IMR-90 (cell line): ENCODE measurements at regions not wholly inside any gene's neighbourhood (a gene's known extent, or its start where the extent isn't known, plus 50 kb on each side); places are given as distances from the start of the nearest gene placed in this dataset.

Experiments used
- ATAC-seq: fragments of 200-7000 bp; cut with Tn5 transposase; 2 replicates; pipeline ENCODE4 v1.9.1; 2020; ENCODE audit warnings: low read depth, mild to moderate bottlenecking, moderate library complexity
- BruUV-seq: library from RNA; stranded (reverse); fragments of 400-500 nt; replicated peaks from 2 replicates; lab custom pipeline; 2021; lab: Mats Ljungman, UMichigan
- CTCF ChIA-PET: fragments of 300-600 bp; formaldehyde crosslinking; extraction: SDS; loops from one replicate; lab custom pipeline; 2021; ENCODE audit warnings: antibody characterized with exemption; lab: Yijun Ruan, JAX
- POLR2A ChIA-PET: fragments of 300-600 bp; sonication (Branson Sonifier 250); formaldehyde crosslinking; loops from one replicate; lab custom pipeline; 2022; ENCODE audit warnings: antibody characterized with exemption; ENCODE audit not compliant: unreplicated experiment; lab: Charles Lee
- DNase-seq: peaks from one replicate; pipeline ENCODE4 v3.0.0; 2013
- H2AFZ ChIP-seq: replicated peaks from 2 replicates; pipeline ENCODE3; 2013; ENCODE audit warnings: low read length, mild to moderate bottlenecking; ENCODE audit not compliant: poor library complexity
- H2AK5ac ChIP-seq: 2 replicates; pipeline ENCODE4 v1.6.1; 2013; ENCODE audit warnings: low read depth, low read length, inconsistent platforms
- H2AK9ac ChIP-seq: replicated peaks from 2 replicates; pipeline ENCODE3; 2013; ENCODE audit warnings: mild to moderate bottlenecking, low read depth, low read length, moderate library complexity; ENCODE audit not compliant: poor library complexity
- H2BK120ac ChIP-seq: 2 replicates; pipeline ENCODE4 v1.6.1; 2013; ENCODE audit warnings: low read depth, low read length, inconsistent platforms
- H2BK15ac ChIP-seq: 3 replicates; pipeline ENCODE4 v1.6.1; 2013; ENCODE audit warnings: low read depth, low read length, inconsistent platforms
- H2BK20ac ChIP-seq: 2 replicates; pipeline ENCODE4 v1.6.1; 2013; ENCODE audit warnings: low read depth, mild to moderate bottlenecking, inconsistent platforms, low read length, moderate library complexity
- H2BK5ac ChIP-seq: 2 replicates; pipeline ENCODE4 v1.6.1; 2013; ENCODE audit warnings: mild to moderate bottlenecking, low read depth, low read length, inconsistent platforms; ENCODE audit not compliant: poor library complexity, severe bottlenecking
- H3K14ac ChIP-seq: replicated peaks from 2 replicates; pipeline ENCODE4 v1.6.1; 2013; ENCODE audit warnings: low read depth, low read length, inconsistent platforms
- H3K18ac ChIP-seq: 2 replicates; pipeline ENCODE4 v1.6.1; 2013; ENCODE audit warnings: low read depth, low read length, control low read depth
- H3K23ac ChIP-seq: 2 replicates; pipeline ENCODE4 v1.6.1; 2013; ENCODE audit warnings: low read depth, low read length, inconsistent platforms
- H3K27ac ChIP-seq: 2 replicates; pipeline ENCODE4 v1.5.1; 2013; ENCODE audit warnings: mild to moderate bottlenecking, control low read depth, low read length; ENCODE audit not compliant: insufficient read depth
- H3K27me3 ChIP-seq: 2 replicates; pipeline ENCODE4 v1.6.1; 2013; ENCODE audit warnings: low read length; ENCODE audit not compliant: control insufficient read depth, insufficient read depth
- H3K36me3 ChIP-seq: 2 replicates; pipeline ENCODE4 v1.6.1; 2013; ENCODE audit warnings: low read length, mixed read lengths; ENCODE audit not compliant: control insufficient read depth, insufficient read depth
- H3K4ac ChIP-seq: 2 replicates; pipeline ENCODE4 v1.6.1; 2013; ENCODE audit warnings: low read depth, low read length, inconsistent platforms
- H3K4me1 ChIP-seq: 2 replicates; pipeline ENCODE4 v1.6.1; 2013; ENCODE audit warnings: low read length, mixed read lengths; ENCODE audit not compliant: control insufficient read depth, insufficient read depth
- H3K4me2 ChIP-seq: 2 replicates; pipeline ENCODE4 v1.6.1; 2013; ENCODE audit warnings: low read depth, mild to moderate bottlenecking, control low read depth, low read length, moderate library complexity
- H3K4me3 ChIP-seq: 2 replicates; pipeline ENCODE4 v1.5.1; 2013; ENCODE audit warnings: low read depth, mild to moderate bottlenecking, control low read depth, low read length, moderate library complexity; ENCODE audit not compliant: insufficient read depth
- H3K56ac ChIP-seq: 2 replicates; pipeline ENCODE4 v1.6.1; 2013; ENCODE audit warnings: low read length, inconsistent platforms; ENCODE audit not compliant: insufficient read depth; ENCODE audit errors: extremely low read depth
- H3K79me1 ChIP-seq, 2 experiments: 2 replicates each; pipeline ENCODE4 v1.6.1; 2013; ENCODE audit warnings: low read length in 2 of 2, inconsistent platforms in 1 of 2, low read depth in 1 of 2
- H3K9ac ChIP-seq: 2 replicates; pipeline ENCODE4 v1.6.1; 2013; ENCODE audit warnings: low read depth, low read length, control low read depth
- H3K9me1 ChIP-seq: 2 replicates; pipeline ENCODE4 v1.6.1; 2013; ENCODE audit warnings: low read length, inconsistent platforms; ENCODE audit not compliant: insufficient read depth
- H3K9me3 ChIP-seq: 2 replicates; pipeline ENCODE4 v1.6.1; 2013; ENCODE audit warnings: low read length; ENCODE audit not compliant: control insufficient read depth, insufficient read depth
- H4K20me1 ChIP-seq: 2 replicates; pipeline ENCODE4 v1.6.1; 2013; ENCODE audit warnings: low read length, inconsistent platforms; ENCODE audit not compliant: insufficient read depth
- H4K5ac ChIP-seq: 2 replicates; pipeline ENCODE4 v1.6.1; 2013; ENCODE audit warnings: mild to moderate bottlenecking, low read depth, low read length, control low read depth
- H4K8ac ChIP-seq, 2 experiments: 2 replicates each; pipeline ENCODE4 v1.6.1; 2013; ENCODE audit warnings: low read depth in 2 of 2, low read length in 2 of 2, control low read depth in 1 of 2, inconsistent platforms in 1 of 2
- H4K91ac ChIP-seq: 2 replicates; pipeline ENCODE4 v1.6.1; 2013; ENCODE audit warnings: low read depth, low read length, inconsistent platforms; ENCODE audit not compliant: insufficient read depth
- BHLHE40 ChIP-seq: fragments of 150-350 bp; IDR thresholded peaks from 2 replicates; pipeline ENCODE4 v1.6.1; 2016; ENCODE audit warnings: mild to moderate bottlenecking, low read depth, low read length
- CEBPB ChIP-seq: IDR thresholded peaks from 2 replicates; pipeline ENCODE4 v1.6.1; 2012; ENCODE audit warnings: low read depth, low read length, improper control_type of control experiment
- CHD1 ChIP-seq: IDR thresholded peaks from 2 replicates; pipeline ENCODE4 v1.6.1; 2012; ENCODE audit warnings: low read depth, low read length, improper control_type of control experiment
- CTCF ChIP-seq: conservative IDR thresholded peaks from 2 replicates; pipeline ENCODE4 v1.5.1; 2012; ENCODE audit warnings: mild to moderate bottlenecking, low read depth, low read length, improper control_type of control experiment
- ELK1 ChIP-seq: fragments of 150-350 bp; IDR thresholded peaks from 2 replicates; pipeline ENCODE4 v1.6.1; 2016; ENCODE audit warnings: low read depth, mild to moderate bottlenecking, low read length, moderate library complexity, borderline replicate concordance
- FOS ChIP-seq: fragments of 150-350 bp; IDR thresholded peaks from 2 replicates; pipeline ENCODE4 v1.6.1; 2016; ENCODE audit warnings: low read depth, low read length
- MAFK ChIP-seq: IDR thresholded peaks from 2 replicates; pipeline ENCODE4 v1.6.1; 2012; ENCODE audit warnings: low read depth, low read length, improper control_type of control experiment
- MAZ ChIP-seq: IDR thresholded peaks from 2 replicates; pipeline ENCODE4 v1.6.1; 2012; ENCODE audit warnings: low read depth, mild to moderate bottlenecking, low read length, improper control_type of control experiment, moderate library complexity, borderline replicate concordance
- MXI1 ChIP-seq: IDR thresholded peaks from 2 replicates; pipeline ENCODE4 v1.6.1; 2012; ENCODE audit warnings: low read depth, mild to moderate bottlenecking, low read length, moderate library complexity, borderline replicate concordance
- NFE2L2 ChIP-seq: fragments of 150-350 bp; IDR thresholded peaks from 2 replicates; pipeline ENCODE4 v1.6.1; 2016; ENCODE audit warnings: low read depth, mild to moderate bottlenecking, low read length
- POLR2A ChIP-seq: IDR thresholded peaks from 2 replicates; pipeline ENCODE4 v1.6.1; 2012; ENCODE audit warnings: mild to moderate bottlenecking, low read depth, low read length
- RAD21 ChIP-seq: IDR thresholded peaks from 2 replicates; pipeline ENCODE4 v1.6.1; 2012; ENCODE audit warnings: low read length, improper control_type of control experiment
- RCOR1 ChIP-seq: IDR thresholded peaks from 2 replicates; pipeline ENCODE4 v1.6.1; 2012; ENCODE audit warnings: mild to moderate bottlenecking, low read length, improper control_type of control experiment; ENCODE audit not compliant: insufficient replicate concordance
- RFX5 ChIP-seq: IDR thresholded peaks from 2 replicates; pipeline ENCODE4 v1.8.0; 2012; ENCODE audit warnings: low read depth, mild to moderate bottlenecking, low read length, moderate library complexity
- SMC3 ChIP-seq: fragments of 150-350 bp; IDR thresholded peaks from 2 replicates; pipeline ENCODE4 v1.6.1; 2016; ENCODE audit warnings: low read depth, mild to moderate bottlenecking, antibody characterized with exemption, low read length, moderate library complexity
- USF2 ChIP-seq: fragments of 150-350 bp; IDR thresholded peaks from 2 replicates; pipeline ENCODE4 v1.6.1; 2017; ENCODE audit warnings: mild to moderate bottlenecking, antibody characterized with exemption, low read length, low read depth
- WGBS, 2 experiments: methylation state at CpG; one replicate each; pipeline versions ENCODE4 v1.1.5 to v1.1.7; 2013; ENCODE audit warnings: missing lambda C conversion rate in 2 of 2; ENCODE audit not compliant: insufficient read length in 1 of 2; ENCODE audit errors: extremely low coverage in 2 of 2; 5-methylcytosine and 5-hydroxymethylcytosine counted together
- dilution Hi-C: fragments of 300-500 bp; cut with HindIII; formaldehyde crosslinking; loops from one replicate; pipeline ENCODE4 v1.14.3; 2018; ENCODE audit warnings: low sequenced_read_pairs; ENCODE audit not compliant: unreplicated experiment
- in situ Hi-C: fragments of 300-500 bp; cut with MboI; formaldehyde crosslinking; loops from 3 replicates; pipeline ENCODE4 v1.14.3; 2019; ENCODE audit warnings: low sequenced_read_pairs, inconsistent platforms, mixed read lengths
- intact Hi-C: fragments of 100-400 bp; cut with micrococcal nuclease; formaldehyde crosslinking; loops from 2 replicates; pipeline ENCODE4 v1.10.0; 2022

GRCh38 chr6:44651604-44652003 lies 264.1 kb downstream of the CDC5L start:
- Histone ChIP-seq H3K4me3 (no peak overlapping the region), H3K18ac (no peak overlapping the region), H3K27me3 (no peaks in the 10 kb centered on the region), H2AK9ac (no peak overlapping the region), H2BK20ac (no peak overlapping the region), H2BK15ac (no peak overlapping the region), H2AFZ (no peak overlapping the region), H4K5ac (no peak overlapping the region), H3K9ac (no peak overlapping the region), H2AK5ac (no peak overlapping the region), H3K4me2 (no peak overlapping the region), H3K9me1 (peaks cover 6% of the 10 kb centered on the region; the same call in 1 of the 2 replicates), H4K20me1 (no peaks in the 10 kb centered on the region), H3K4me1 (peaks cover 7% of the 10 kb centered on the region), H2BK120ac (no peak overlapping the region), H3K14ac (no peak overlapping the region), H4K8ac (no peak overlapping the region), H3K36me3 (no peaks in the 10 kb centered on the region), H3K4ac (no peak overlapping the region), H2BK5ac (no peak overlapping the region), H3K56ac (no peak overlapping the region), H3K9me3 (no peaks in the 10 kb centered on the region), H3K27ac (no peak overlapping the region), H4K91ac (no peak overlapping the region), H3K23ac (no peak overlapping the region), H3K79me1 (no peaks in the 10 kb centered on the region)
- no peak for DNase-seq
- dilution Hi-C loops (no loop called here), in situ Hi-C loops (loop anchor here (25.0 kb wide), 1 partner anchor 1261 kb away; no protein-coding TSS in a partner anchor), intact Hi-C loops (no loop called here)
- TF ChIP-seq POLR2A (no peak), MAFK (no peak), FOS (no peak), RFX5 (no peak), RAD21 (no peak), MXI1 (no peak), BHLHE40 (no peak), ELK1 (no peak), USF2 (no peak), MAZ (no peak), CTCF (no peak), CHD1 (no peak), CEBPB (no peak), NFE2L2 (no peak), RCOR1 (no peak), SMC3 (no peak)
- no TSS peak for BruUV-seq
- POLR2A ChIA-PET: no interaction called here
- no peak for ATAC-seq
- WGBS, 2 experiments: 83% methylated on average over 11 of the region's 15 CpGs; no CpG with 5 or more reads in 1 of the 2 experiments
- CTCF ChIA-PET: interaction anchor here (0.6 kb wide), 1 partner anchor 1381 kb away, joined by 4 read pairs; no protein-coding TSS in a partner anchor
